ENCODE measurements at regions not wholly inside any gene's neighbourhood (a gene's known extent, or its start where the extent isn't known, plus 50 kb on each side); places are given as distances from the start of the nearest gene placed in this dataset.

GRCh38 chr1:218584418-218585155 is 239.5 kb downstream of the TGFB2 start:
- no peak for FAIRE-seq

- no peak for FAIRE-seq
Observed at GRCh38 chr1:218585511-218586184, 240.5 kb downstream of the TGFB2 start.

GRCh38 chr1:218587900-218588299 is 242.8 kb downstream of the TGFB2 start:
- no peak for FAIRE-seq

GRCh38 chr1:218588540-218589172 is 243.5 kb downstream of the TGFB2 start:
- FAIRE-seq: no peak

GRCh38 chr1:218589487-218589886 is 244.4 kb downstream of the TGFB2 start:
- no peak for FAIRE-seq

- peak; percentile 19 for FAIRE-seq
Observed at GRCh38 chr1:218591966-218592365, 246.8 kb downstream of the TGFB2 start.

GRCh38 chr1:218592688-218593087 is 247.6 kb downstream of the TGFB2 start:
- no peak for FAIRE-seq

- no peak for FAIRE-seq
Observed at GRCh38 chr1:218600968-218601367, 255.8 kb downstream of the TGFB2 start.

GRCh38 chr1:218604217-218604616 is 259.1 kb downstream of the TGFB2 start:
- no peak for FAIRE-seq

GRCh38 chr1:218611916-218612585 is 266.9 kb downstream of the TGFB2 start:
- FAIRE-seq: no peak

GRCh38 chr1:218613105-218613504 is 268.0 kb downstream of the TGFB2 start:
- FAIRE-seq: no peak

- FAIRE-seq: no peak
Observed at GRCh38 chr1:218614031-218614430, 268.9 kb downstream of the TGFB2 start.

- no peak for FAIRE-seq
Observed at GRCh38 chr1:218616681-218617080, 271.5 kb downstream of the TGFB2 start.

GRCh38 chr1:218617986-218618385 is 272.9 kb downstream of the TGFB2 start:
- no peak for FAIRE-seq

GRCh38 chr1:218620956-218621355 is 275.8 kb downstream of the TGFB2 start:
- no peak for FAIRE-seq

- FAIRE-seq: no peak
Observed at GRCh38 chr1:218624052-218624451, 278.9 kb downstream of the TGFB2 start.

- FAIRE-seq: no peak
Observed at GRCh38 chr1:218625393-218625792, 280.3 kb downstream of the TGFB2 start.

GRCh38 chr1:218633238-218633988 is 288.3 kb downstream of the TGFB2 start:
- FAIRE-seq: no peak

- FAIRE-seq: no peak
Observed at GRCh38 chr1:218634212-218634611, 289.1 kb downstream of the TGFB2 start.

- no peak for FAIRE-seq
Observed at GRCh38 chr1:218636548-218636947, 291.4 kb downstream of the TGFB2 start.

GRCh38 chr1:218640173-218640572 is 295.0 kb downstream of the TGFB2 start:
- no peak for FAIRE-seq

GRCh38 chr1:218642033-218642948 is 297.2 kb downstream of the TGFB2 start:
- FAIRE-seq: no peak
